ENCODE measurements at regions not wholly inside any gene's neighbourhood (a gene's known extent, or its start where the extent isn't known, plus 50 kb on each side); places are given as distances from the start of the nearest gene placed in this dataset.
"Not testable (repeated sequence)": the region's sequence is repeated elsewhere in the genome, so short reads cannot be mapped to it uniquely, and the experiment has no call there.

GRCh38 chr15:85263842-85264440, 116.5 kb upstream of the AKAP13 start:
- not testable (repeated sequence) for H3K36me3 ChIP-seq (ENCODE audit: control insufficient read depth in 2 of 2, insufficient read depth in 2 of 2, low read length in 1 of 2); H3K9me3 ChIP-seq (ENCODE audit: control insufficient read depth in 2 of 2, insufficient read depth in 1 of 2, low read depth in 1 of 2, low read length in 1 of 2); H3K27me3 ChIP-seq (ENCODE audit: control insufficient read depth in 1 of 2, insufficient read depth in 2 of 2, low read length in 2 of 2); H3K27ac ChIP-seq (ENCODE audit: low read depth in 2 of 2, low read length in 1 of 2); H3K4me3 ChIP-seq (ENCODE audit: low read depth in 1 of 2, low read length in 2 of 2); H3K4me1 ChIP-seq (ENCODE audit: control insufficient read depth in 2 of 2, insufficient read depth in 2 of 2, low read length in 1 of 2)
- 85 to 94% methylated on average over 8 to 13 of the region's 13 CpGs for WGBS, 2 donors

GRCh38 chr15:85264614-85265190, 115.7 kb upstream of the AKAP13 start:
- not testable (repeated sequence) for H3K27ac ChIP-seq (ENCODE audit: low read depth in 2 of 2, low read length in 1 of 2); H3K4me1 ChIP-seq (ENCODE audit: control insufficient read depth in 2 of 2, insufficient read depth in 2 of 2, low read length in 1 of 2); H3K9me3 ChIP-seq (ENCODE audit: control insufficient read depth in 2 of 2, insufficient read depth in 1 of 2, low read depth in 1 of 2, low read length in 1 of 2); H3K36me3 ChIP-seq (ENCODE audit: control insufficient read depth in 2 of 2, insufficient read depth in 2 of 2, low read length in 1 of 2); H3K27me3 ChIP-seq (ENCODE audit: control insufficient read depth in 1 of 2, insufficient read depth in 2 of 2, low read length in 2 of 2); H3K4me3 ChIP-seq (ENCODE audit: low read depth in 1 of 2, low read length in 2 of 2)
- 48 to 59% methylated on average over 13 to 14 of the region's 14 CpGs for WGBS, 2 donors

- H3K9me3 ChIP-seq (ENCODE audit: control insufficient read depth in 2 of 2, insufficient read depth in 1 of 2, low read depth in 1 of 2, low read length in 1 of 2); H3K27ac ChIP-seq (ENCODE audit: low read depth in 2 of 2, low read length in 1 of 2): not testable (repeated sequence)
- 80 to 84% methylated on average over 4 to 12 of the region's 24 CpGs for WGBS, 2 donors
These were observed 113.1 kb upstream of the AKAP13 start for GRCh38 chr15:85267158-85267857.

GRCh38 chr15:85274315-85275050, 105.9 kb upstream of the AKAP13 start:
- H3K36me3 ChIP-seq (ENCODE audit: control insufficient read depth in 2 of 2, insufficient read depth in 2 of 2, low read length in 1 of 2): no peaks in the 10 kb centered on the region
- H3K9me3 ChIP-seq (ENCODE audit: control insufficient read depth in 2 of 2, insufficient read depth in 1 of 2, low read depth in 1 of 2, low read length in 1 of 2): no peaks in the 10 kb centered on the region
- no peak overlapping the region for H3K4me3 ChIP-seq (ENCODE audit: low read depth in 1 of 2, low read length in 2 of 2)
- no peaks in the 10 kb centered on the region for H3K27me3 ChIP-seq (ENCODE audit: control insufficient read depth in 1 of 2, insufficient read depth in 2 of 2, low read length in 2 of 2)
- H3K4me1 ChIP-seq (ENCODE audit: control insufficient read depth in 2 of 2, insufficient read depth in 2 of 2, low read length in 1 of 2): no peaks in the 10 kb centered on the region
- 90 to 91% methylated on average over 14 of the region's 14 CpGs for WGBS, 2 donors
- H3K27ac ChIP-seq (ENCODE audit: low read depth in 2 of 2, low read length in 1 of 2): no peak overlapping the region

More at GRCh38 chr15:85267158-85267857, 113.1 kb upstream of the AKAP13 start:
- H3K4me3 ChIP-seq (ENCODE audit: low read depth in 1 of 2, low read length in 2 of 2); H3K4me1 ChIP-seq (ENCODE audit: control insufficient read depth in 2 of 2, insufficient read depth in 2 of 2, low read length in 1 of 2); H3K27me3 ChIP-seq (ENCODE audit: control insufficient read depth in 1 of 2, insufficient read depth in 2 of 2, low read length in 2 of 2); H3K36me3 ChIP-seq (ENCODE audit: control insufficient read depth in 2 of 2, insufficient read depth in 2 of 2, low read length in 1 of 2): not testable (repeated sequence)

- no peaks in the 10 kb centered on the region for H3K4me1 ChIP-seq (ENCODE audit: control insufficient read depth in 2 of 2, insufficient read depth in 2 of 2, low read length in 1 of 2)
- no peaks in the 10 kb centered on the region for H3K27me3 ChIP-seq (ENCODE audit: control insufficient read depth in 1 of 2, insufficient read depth in 2 of 2, low read length in 2 of 2)
- no peak overlapping the region for H3K27ac ChIP-seq (ENCODE audit: low read depth in 2 of 2, low read length in 1 of 2)
- H3K36me3 ChIP-seq (ENCODE audit: control insufficient read depth in 2 of 2, insufficient read depth in 2 of 2, low read length in 1 of 2): no peaks in the 10 kb centered on the region
- H3K9me3 ChIP-seq (ENCODE audit: control insufficient read depth in 2 of 2, insufficient read depth in 1 of 2, low read depth in 1 of 2, low read length in 1 of 2): no peaks in the 10 kb centered on the region
- WGBS, 2 donors: 64 to 69% methylated on average over 4 of the region's 4 CpGs
- no peak overlapping the region for H3K4me3 ChIP-seq (ENCODE audit: low read depth in 1 of 2, low read length in 2 of 2)
These were observed 103.9 kb upstream of the AKAP13 start for GRCh38 chr15:85276508-85276907.

- no peak overlapping the region for H3K4me3 ChIP-seq (ENCODE audit: low read depth in 1 of 2, low read length in 2 of 2)
These were observed 103.5 kb upstream of the AKAP13 start for GRCh38 chr15:85276921-85277320.

GRCh38 chr15:85277847-85278370, 102.5 kb upstream of the AKAP13 start:
- H3K27ac ChIP-seq (ENCODE audit: low read depth in 2 of 2, low read length in 1 of 2): no peak overlapping the region
- H3K4me3 ChIP-seq (ENCODE audit: low read depth in 1 of 2, low read length in 2 of 2): no peak overlapping the region
- no peaks in the 10 kb centered on the region for H3K9me3 ChIP-seq (ENCODE audit: control insufficient read depth in 2 of 2, insufficient read depth in 1 of 2, low read depth in 1 of 2, low read length in 1 of 2)
- H3K4me1 ChIP-seq (ENCODE audit: control insufficient read depth in 2 of 2, insufficient read depth in 2 of 2, low read length in 1 of 2): no peaks in the 10 kb centered on the region
- WGBS, 2 donors: 84 to 89% methylated on average over 3 of the region's 3 CpGs
- no peaks in the 10 kb centered on the region for H3K36me3 ChIP-seq (ENCODE audit: control insufficient read depth in 2 of 2, insufficient read depth in 2 of 2, low read length in 1 of 2)
- H3K27me3 ChIP-seq (ENCODE audit: control insufficient read depth in 1 of 2, insufficient read depth in 2 of 2, low read length in 2 of 2): no peaks in the 10 kb centered on the region

More at GRCh38 chr15:85276921-85277320, 103.5 kb upstream of the AKAP13 start:
- H3K27ac ChIP-seq (ENCODE audit: low read depth in 2 of 2, low read length in 1 of 2): no peak overlapping the region
- H3K4me1 ChIP-seq (ENCODE audit: control insufficient read depth in 2 of 2, insufficient read depth in 2 of 2, low read length in 1 of 2): no peaks in the 10 kb centered on the region
- H3K36me3 ChIP-seq (ENCODE audit: control insufficient read depth in 2 of 2, insufficient read depth in 2 of 2, low read length in 1 of 2): no peaks in the 10 kb centered on the region
- no peaks in the 10 kb centered on the region for H3K9me3 ChIP-seq (ENCODE audit: control insufficient read depth in 2 of 2, insufficient read depth in 1 of 2, low read depth in 1 of 2, low read length in 1 of 2)
- 74 to 76% methylated on average over 8 of the region's 8 CpGs for WGBS, 2 donors
- no peaks in the 10 kb centered on the region for H3K27me3 ChIP-seq (ENCODE audit: control insufficient read depth in 1 of 2, insufficient read depth in 2 of 2, low read length in 2 of 2)

GRCh38 chr15:85280203-85280602, 100.2 kb upstream of the AKAP13 start:
- Histone ChIP-seq H3K27me3 (ENCODE audit: control insufficient read depth in 1 of 2, insufficient read depth in 2 of 2, low read length in 2 of 2) (no peaks in the 10 kb centered on the region), H3K9me3 (ENCODE audit: control insufficient read depth in 2 of 2, insufficient read depth in 1 of 2, low read depth in 1 of 2, low read length in 1 of 2) (no peaks in the 10 kb centered on the region), H3K4me3 (ENCODE audit: low read depth in 1 of 2, low read length in 2 of 2) (no peak overlapping the region), H3K36me3 (ENCODE audit: control insufficient read depth in 2 of 2, insufficient read depth in 2 of 2, low read length in 1 of 2) (no peaks in the 10 kb centered on the region), H3K4me1 (ENCODE audit: control insufficient read depth in 2 of 2, insufficient read depth in 2 of 2, low read length in 1 of 2) (no peaks in the 10 kb centered on the region), H3K27ac (ENCODE audit: low read depth in 2 of 2, low read length in 1 of 2) (no peak overlapping the region)
- WGBS, 2 donors: 67 to 88% methylated on average over 6 of the region's 6 CpGs

- Histone ChIP-seq H3K27ac (ENCODE audit: low read depth in 2 of 2, low read length in 1 of 2) (no peak overlapping the region), H3K9me3 (ENCODE audit: control insufficient read depth in 2 of 2, insufficient read depth in 1 of 2, low read depth in 1 of 2, low read length in 1 of 2) (no peaks in the 10 kb centered on the region), H3K27me3 (ENCODE audit: control insufficient read depth in 1 of 2, insufficient read depth in 2 of 2, low read length in 2 of 2) (no peaks in the 10 kb centered on the region), H3K36me3 (ENCODE audit: control insufficient read depth in 2 of 2, insufficient read depth in 2 of 2, low read length in 1 of 2) (no peaks in the 10 kb centered on the region), H3K4me3 (ENCODE audit: low read depth in 1 of 2, low read length in 2 of 2) (no peak overlapping the region), H3K4me1 (ENCODE audit: control insufficient read depth in 2 of 2, insufficient read depth in 2 of 2, low read length in 1 of 2) (no peaks in the 10 kb centered on the region)
- WGBS, 2 donors: 71% methylated on average over 7 of the region's 7 CpGs
These were observed 99.0 kb upstream of the AKAP13 start for GRCh38 chr15:85281293-85281882.
